ENCODE measurements at regions not wholly inside any gene's neighbourhood (a gene's known extent, or its start where the extent isn't known, plus 50 kb on each side); places are given as distances from the start of the nearest gene placed in this dataset.

GRCh38 chr15:38714309-38715072 lies 149.9 kb upstream of the RASGRP1 start:
- FAIRE-seq (no peak), DNase-seq (ENCODE audit: insufficient read length, low spot score) (no peak)
- TF ChIP-seq POLR2A (IDR thresholded peaks at IDR 0.05; ENCODE audit: low read depth, low read length): no peak
- no peak for TF ChIP-seq TAF1 (IDR thresholded peaks at IDR 0.05; ENCODE audit: low read depth, low read length)
- no peak for TF ChIP-seq POLR2AphosphoS5 (IDR thresholded peaks at IDR 0.05; ENCODE audit: low read depth, low read length)
- TF ChIP-seq PAX5 (IDR thresholded peaks at IDR 0.05; ENCODE audit: insufficient read depth, low read length, severe bottlenecking): no peak
- no peak for TF ChIP-seq POU2F2 (IDR thresholded peaks at IDR 0.05; ENCODE audit: low read depth, low read length)
- no peak for TF ChIP-seq SPI1 (IDR thresholded peaks at IDR 0.05; ENCODE audit: low read depth, low read length)

- DNase-seq (ENCODE audit: insufficient read length, low spot score) (no peak), FAIRE-seq (no peak)
- TF ChIP-seq POLR2AphosphoS5 (IDR thresholded peaks at IDR 0.05; ENCODE audit: low read depth, low read length) (no peak), TAF1 (IDR thresholded peaks at IDR 0.05; ENCODE audit: low read depth, low read length) (no peak), POLR2A (IDR thresholded peaks at IDR 0.05; ENCODE audit: low read depth, low read length) (no peak), POU2F2 (IDR thresholded peaks at IDR 0.05; ENCODE audit: low read depth, low read length) (no peak), PAX5 (IDR thresholded peaks at IDR 0.05; ENCODE audit: insufficient read depth, low read length, severe bottlenecking) (no peak)
Measured at GRCh38 chr15:38720893-38721567, 156.4 kb upstream of the RASGRP1 start.

GRCh38 chr15:38721568-38721945 lies 156.9 kb upstream of the RASGRP1 start:
- no peak for TF ChIP-seq POLR2A (IDR thresholded peaks at IDR 0.05; ENCODE audit: low read depth, low read length)
- TF ChIP-seq POLR2AphosphoS5 (IDR thresholded peaks at IDR 0.05; ENCODE audit: low read depth, low read length): no peak
- TF ChIP-seq TAF1 (IDR thresholded peaks at IDR 0.05; ENCODE audit: low read depth, low read length): no peak
- TF ChIP-seq SPI1 (IDR thresholded peaks at IDR 0.05; ENCODE audit: low read depth, low read length): no peak
- no peak for TF ChIP-seq POU2F2 (IDR thresholded peaks at IDR 0.05; ENCODE audit: low read depth, low read length)
- no peak for TF ChIP-seq PAX5 (IDR thresholded peaks at IDR 0.05; ENCODE audit: insufficient read depth, low read length, severe bottlenecking)
- DNase-seq (ENCODE audit: insufficient read length, low spot score): no peak
- no peak for FAIRE-seq

- TF ChIP-seq POLR2A (IDR thresholded peaks at IDR 0.05; ENCODE audit: low read depth, low read length): no peak
- TF ChIP-seq TAF1 (IDR thresholded peaks at IDR 0.05; ENCODE audit: low read depth, low read length): no peak
- no peak for TF ChIP-seq POU2F2 (IDR thresholded peaks at IDR 0.05; ENCODE audit: low read depth, low read length)
- TF ChIP-seq SPI1 (IDR thresholded peaks at IDR 0.05; ENCODE audit: low read depth, low read length): no peak
- no peak for TF ChIP-seq PAX5 (IDR thresholded peaks at IDR 0.05; ENCODE audit: insufficient read depth, low read length, severe bottlenecking)
- TF ChIP-seq POLR2AphosphoS5 (IDR thresholded peaks at IDR 0.05; ENCODE audit: low read depth, low read length): no peak
- DNase-seq (ENCODE audit: insufficient read length, low spot score) (no peak), FAIRE-seq (no peak)
Measured at GRCh38 chr15:38722236-38722635, 157.6 kb upstream of the RASGRP1 start.

GRCh38 chr15:38724827-38725226 lies 160.2 kb upstream of the RASGRP1 start:
- no peak for FAIRE-seq

GRCh38 chr15:38726187-38726586 lies 161.6 kb upstream of the RASGRP1 start:
- no peak for TF ChIP-seq SPI1 (IDR thresholded peaks at IDR 0.05; ENCODE audit: low read depth, low read length)
- no peak for TF ChIP-seq TAF1 (IDR thresholded peaks at IDR 0.05; ENCODE audit: low read depth, low read length)
- no peak for TF ChIP-seq POLR2AphosphoS5 (IDR thresholded peaks at IDR 0.05; ENCODE audit: low read depth, low read length)
- no peak for TF ChIP-seq POU2F2 (IDR thresholded peaks at IDR 0.05; ENCODE audit: low read depth, low read length)
- no peak for TF ChIP-seq POLR2A (IDR thresholded peaks at IDR 0.05; ENCODE audit: low read depth, low read length)
- no peak for TF ChIP-seq PAX5 (IDR thresholded peaks at IDR 0.05; ENCODE audit: insufficient read depth, low read length, severe bottlenecking)
- FAIRE-seq (no peak), DNase-seq (ENCODE audit: insufficient read length, low spot score) (no peak)

More at GRCh38 chr15:38724827-38725226, 160.2 kb upstream of the RASGRP1 start:
- TF ChIP-seq SPI1 (IDR thresholded peaks at IDR 0.05; ENCODE audit: low read depth, low read length): no peak
- no peak for TF ChIP-seq POLR2AphosphoS5 (IDR thresholded peaks at IDR 0.05; ENCODE audit: low read depth, low read length)
- no peak for DNase-seq (ENCODE audit: insufficient read length, low spot score)

GRCh38 chr15:38733331-38733730 lies 168.7 kb upstream of the RASGRP1 start:
- no peak for TF ChIP-seq POLR2A (IDR thresholded peaks at IDR 0.05; ENCODE audit: low read depth, low read length)
- TF ChIP-seq SPI1 (IDR thresholded peaks at IDR 0.05; ENCODE audit: low read depth, low read length): no peak
- TF ChIP-seq POU2F2 (IDR thresholded peaks at IDR 0.05; ENCODE audit: low read depth, low read length): no peak
- TF ChIP-seq POLR2AphosphoS5 (IDR thresholded peaks at IDR 0.05; ENCODE audit: low read depth, low read length): no peak
- TF ChIP-seq TAF1 (IDR thresholded peaks at IDR 0.05; ENCODE audit: low read depth, low read length): no peak
- TF ChIP-seq PAX5 (IDR thresholded peaks at IDR 0.05; ENCODE audit: insufficient read depth, low read length, severe bottlenecking): no peak
- FAIRE-seq: no peak
- DNase-seq (ENCODE audit: insufficient read length, low spot score): no peak

GRCh38 chr15:38740206-38740605 lies 175.6 kb upstream of the RASGRP1 start:
- FAIRE-seq (no peak), DNase-seq (ENCODE audit: insufficient read length, low spot score) (no peak)
- TF ChIP-seq POLR2AphosphoS5 (IDR thresholded peaks at IDR 0.05; ENCODE audit: low read depth, low read length): no peak
- TF ChIP-seq TAF1 (IDR thresholded peaks at IDR 0.05; ENCODE audit: low read depth, low read length): no peak
- no peak for TF ChIP-seq POU2F2 (IDR thresholded peaks at IDR 0.05; ENCODE audit: low read depth, low read length)
- no peak for TF ChIP-seq PAX5 (IDR thresholded peaks at IDR 0.05; ENCODE audit: insufficient read depth, low read length, severe bottlenecking)
- no peak for TF ChIP-seq POLR2A (IDR thresholded peaks at IDR 0.05; ENCODE audit: low read depth, low read length)
- TF ChIP-seq SPI1 (IDR thresholded peaks at IDR 0.05; ENCODE audit: low read depth, low read length): no peak

GRCh38 chr15:38743147-38743546 lies 178.5 kb upstream of the RASGRP1 start:
- TF ChIP-seq SPI1 (IDR thresholded peaks at IDR 0.05; ENCODE audit: low read depth, low read length) (no peak), TAF1 (IDR thresholded peaks at IDR 0.05; ENCODE audit: low read depth, low read length) (no peak), POU2F2 (IDR thresholded peaks at IDR 0.05; ENCODE audit: low read depth, low read length) (no peak), POLR2A (IDR thresholded peaks at IDR 0.05; ENCODE audit: low read depth, low read length) (no peak), POLR2AphosphoS5 (IDR thresholded peaks at IDR 0.05; ENCODE audit: low read depth, low read length) (no peak), PAX5 (IDR thresholded peaks at IDR 0.05; ENCODE audit: insufficient read depth, low read length, severe bottlenecking) (no peak)
- DNase-seq (ENCODE audit: insufficient read length, low spot score): no peak
- no peak for FAIRE-seq
